Hypothalamus (tissue), 51 donors: ENCODE measurements at regions not wholly inside any gene's neighbourhood (a gene's known extent, or its start where the extent isn't known, plus 50 kb on each side); places are given as distances from the start of the nearest gene placed in this dataset.
"Not testable (repeated sequence)": the region's sequence is repeated elsewhere in the genome, so short reads cannot be mapped to it uniquely, and the experiment has no call there.

Experiments used
- DNase-seq, 51 donors: peaks; one replicate each; lab custom pipeline; 2025; lab: John Stamatoyannopoulos, UW

- no peak for DNase-seq
Measured at GRCh38 chr4:18445110-18445509, 423.6 kb upstream of the LCORL start.

- no peak for DNase-seq
Measured at GRCh38 chr4:18444206-18444605, 422.7 kb upstream of the LCORL start.

DNA sequence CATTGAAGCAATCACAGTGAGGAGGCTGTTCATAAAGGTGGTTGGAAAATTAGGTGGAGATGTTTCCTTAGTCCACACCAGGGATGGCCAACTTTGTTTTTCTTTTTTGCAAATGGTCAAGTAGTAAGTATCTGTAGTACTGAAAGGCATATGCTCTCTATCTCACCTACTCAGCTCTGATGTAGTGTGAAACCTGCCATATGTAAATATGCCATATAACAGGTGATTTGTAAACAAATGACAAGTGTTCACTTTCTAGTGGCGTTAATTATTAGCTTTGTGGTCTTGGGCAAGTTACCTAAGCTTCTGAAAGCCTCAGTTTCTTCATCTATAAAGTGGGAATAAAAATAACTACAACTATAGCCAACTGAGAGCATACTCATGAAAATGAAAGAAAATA is 421.4 kb upstream of the LCORL start:
- no peak for DNase-seq

- DNase-seq, result no peak
Measured at GRCh38 chr4:18441676-18442075, 420.1 kb upstream of the LCORL start.

DNA sequence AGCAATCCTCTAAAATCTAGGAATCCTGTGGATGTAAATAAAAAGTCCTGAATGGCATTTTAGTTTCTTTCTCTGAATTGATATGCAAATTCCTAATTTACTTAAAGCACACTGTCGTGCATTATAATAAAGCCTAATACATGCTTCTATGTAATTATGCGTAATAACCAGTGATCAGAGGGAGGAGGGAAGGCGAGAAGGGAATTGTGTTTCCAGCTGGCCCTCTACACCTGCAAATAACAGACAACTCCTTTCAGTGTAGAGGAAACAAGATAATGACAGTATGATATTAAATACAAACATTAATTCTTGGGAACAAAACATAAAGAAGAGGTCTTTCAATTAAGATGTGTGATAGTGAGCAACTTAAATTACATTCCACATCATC is 419.6 kb upstream of the LCORL start:
- DNase-seq, result no peak

- no peak for DNase-seq
Measured at GRCh38 chr4:18440527-18441202, 419.1 kb upstream of the LCORL start.

GRCh38 chr4:18439311-18439710 is 417.8 kb upstream of the LCORL start:
- no peak for DNase-seq

GRCh38 chr4:18435781-18436180 is 414.2 kb upstream of the LCORL start:
- no peak for DNase-seq

GRCh38 chr4:18422685-18423084 is 401.1 kb upstream of the LCORL start:
- DNase-seq, result no peak

DNA sequence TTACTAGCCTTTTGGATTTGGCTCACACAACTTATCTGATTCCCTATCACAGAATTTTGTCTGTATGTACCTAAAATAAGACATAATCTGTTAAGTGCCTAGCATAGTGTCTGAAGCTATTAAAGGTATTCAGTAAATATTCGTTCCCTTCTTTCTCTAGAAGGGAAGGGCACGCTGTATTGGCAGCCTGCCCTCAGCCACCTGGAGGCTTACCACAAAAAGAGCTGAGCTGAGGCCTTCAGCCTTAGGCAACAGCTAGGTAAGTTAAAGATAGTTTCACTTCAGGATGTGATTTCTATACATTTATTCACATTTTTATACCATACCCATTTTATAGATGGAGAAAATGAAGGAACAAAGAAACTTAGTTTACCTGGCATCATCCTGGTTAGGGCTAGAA is 400.0 kb upstream of the LCORL start:
- no peak for DNase-seq

DNA sequence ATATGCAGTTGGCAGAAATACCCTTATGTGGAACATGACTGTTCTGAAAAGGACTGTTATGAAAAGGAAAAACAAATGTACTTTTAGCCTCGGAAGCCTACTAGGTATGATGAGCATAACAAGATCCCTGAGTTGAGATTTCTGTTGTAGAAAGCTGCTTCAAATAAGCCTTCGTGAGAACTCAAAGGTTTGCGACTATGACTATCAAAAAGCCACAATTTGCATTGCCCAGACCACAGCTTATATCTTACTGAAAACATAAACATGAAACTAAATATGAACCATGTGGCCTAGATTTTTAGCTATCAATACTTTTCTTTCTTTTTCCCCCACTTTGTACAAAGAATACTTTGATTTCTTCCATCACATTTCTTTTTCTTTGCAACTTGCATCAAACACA is 398.2 kb upstream of the LCORL start:
- DNase-seq, result no peak

DNA sequence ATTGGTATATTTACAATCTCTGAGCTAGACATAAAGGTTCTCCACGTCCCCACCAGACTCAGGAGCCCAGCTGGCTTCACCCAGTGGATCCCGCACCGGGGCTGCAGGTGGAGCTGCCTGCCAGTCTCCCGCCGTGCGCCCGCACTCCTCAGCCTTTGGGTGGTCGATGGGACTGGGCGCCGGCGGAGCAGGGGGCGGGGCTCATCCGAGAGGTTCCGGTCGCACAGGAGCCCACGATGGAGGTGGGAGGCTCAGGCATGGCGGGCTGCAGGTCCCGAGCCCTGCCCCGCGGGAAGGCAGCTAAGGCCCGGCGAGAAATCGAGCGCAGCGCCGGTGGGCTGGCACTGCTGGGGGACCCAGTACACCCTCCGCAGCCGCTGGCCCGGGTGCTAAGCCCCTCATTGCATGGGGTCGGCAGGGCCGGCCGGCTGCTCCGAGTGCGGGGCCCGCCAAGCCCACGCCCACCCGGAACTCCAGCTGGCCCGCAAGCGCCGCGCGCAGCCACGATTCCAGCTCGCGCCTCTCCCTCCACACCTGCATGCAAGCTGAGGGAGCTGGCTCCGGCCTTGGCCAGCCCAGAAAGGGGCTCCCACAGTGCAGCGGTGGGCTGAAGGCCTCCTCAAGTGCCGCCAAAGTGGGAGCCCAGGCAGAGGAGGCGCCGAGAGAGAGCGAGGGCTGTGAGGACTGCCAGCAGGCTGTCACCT is 396.8 kb upstream of the LCORL start:
- DNase-seq, result not testable (repeated sequence)

DNA sequence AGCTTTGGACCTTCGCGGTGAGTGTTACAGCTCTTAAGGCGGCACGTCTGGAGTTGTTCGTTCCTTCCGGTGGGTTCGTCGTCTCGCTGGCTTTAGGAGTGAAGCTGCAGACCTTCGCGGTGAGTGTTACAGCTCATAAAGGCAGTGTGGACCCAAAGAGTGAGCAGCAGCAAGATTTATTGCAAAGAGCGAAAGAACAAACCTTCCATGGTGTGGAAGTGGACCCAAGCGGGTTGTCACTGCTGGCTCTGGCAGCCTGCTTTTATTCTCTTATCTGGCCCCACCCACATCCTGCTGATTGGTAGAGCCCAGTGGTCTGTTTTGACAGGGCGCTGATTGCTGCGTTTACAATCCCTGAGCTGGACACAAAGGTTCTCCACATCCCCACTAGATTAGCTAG is 396.1 kb upstream of the LCORL start:
- DNase-seq, result not testable (repeated sequence)

DNA sequence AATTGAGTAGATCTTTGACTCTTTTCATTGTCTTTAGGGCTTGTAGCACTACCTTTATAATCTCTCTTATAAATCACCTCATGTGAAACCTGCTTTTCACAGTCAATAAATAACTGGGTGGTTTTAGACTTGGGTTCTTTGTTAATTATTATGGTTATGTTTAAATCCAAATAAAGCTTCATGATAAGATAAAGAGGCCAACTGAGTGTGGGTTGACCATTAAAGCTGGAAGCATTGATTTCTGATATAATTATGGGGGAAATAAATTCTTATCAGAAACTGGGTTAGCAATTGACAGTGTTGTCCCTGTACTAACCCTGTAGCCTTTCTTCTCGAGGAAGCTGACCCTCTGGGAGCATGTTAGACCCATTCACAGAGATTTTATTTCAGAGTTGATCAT is 384.7 kb upstream of the LCORL start:
- DNase-seq, result no peak

- no peak for DNase-seq
Measured at GRCh38 chr4:18405054-18405453, 383.5 kb upstream of the LCORL start.

DNA sequence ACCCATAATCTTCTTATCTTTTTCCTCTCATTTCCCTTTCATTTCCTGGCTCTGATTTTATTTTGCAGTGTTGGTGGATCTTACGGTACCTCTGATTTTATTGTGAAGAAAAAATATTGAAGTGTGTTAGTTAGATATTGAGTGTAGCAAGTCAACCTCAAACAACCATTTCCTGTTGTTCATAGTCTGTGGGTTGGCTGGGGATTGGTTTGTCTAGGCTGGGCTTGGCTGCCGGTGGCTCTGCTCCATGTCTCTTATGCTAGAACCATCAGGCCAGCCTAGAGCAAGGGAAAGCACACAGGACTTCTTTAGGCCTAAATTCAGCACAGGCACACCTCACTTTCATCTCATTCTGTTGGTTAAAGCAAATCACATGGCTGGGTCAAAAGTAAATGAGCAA is 383.1 kb upstream of the LCORL start:
- DNase-seq, result no peak

GRCh38 chr4:18403327-18403726 is 381.8 kb upstream of the LCORL start:
- DNase-seq, result no peak

DNA sequence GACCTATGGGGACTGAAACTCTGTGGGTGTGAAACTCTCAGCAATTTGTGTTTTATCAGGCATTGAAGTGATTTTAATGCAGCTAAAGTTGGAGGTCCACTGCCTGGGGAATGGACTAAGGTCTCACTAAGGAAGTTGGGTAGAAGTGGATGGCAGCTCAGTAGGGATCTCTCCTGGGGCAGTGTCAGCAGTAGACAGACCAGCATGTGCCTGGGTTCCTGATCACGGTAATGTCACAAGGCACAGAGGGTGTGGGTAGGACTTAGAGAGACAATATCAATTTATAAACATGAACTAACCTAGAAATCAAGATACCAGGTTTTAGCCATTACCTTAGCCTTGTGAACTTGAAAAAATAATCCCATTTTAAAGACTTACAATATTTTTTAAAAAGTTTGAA is 380.3 kb upstream of the LCORL start:
- DNase-seq, result no peak

GRCh38 chr4:18401425-18401824 is 379.9 kb upstream of the LCORL start:
- no peak for DNase-seq

GRCh38 chr4:18398661-18399060 is 377.1 kb upstream of the LCORL start:
- DNase-seq, result no peak

DNA sequence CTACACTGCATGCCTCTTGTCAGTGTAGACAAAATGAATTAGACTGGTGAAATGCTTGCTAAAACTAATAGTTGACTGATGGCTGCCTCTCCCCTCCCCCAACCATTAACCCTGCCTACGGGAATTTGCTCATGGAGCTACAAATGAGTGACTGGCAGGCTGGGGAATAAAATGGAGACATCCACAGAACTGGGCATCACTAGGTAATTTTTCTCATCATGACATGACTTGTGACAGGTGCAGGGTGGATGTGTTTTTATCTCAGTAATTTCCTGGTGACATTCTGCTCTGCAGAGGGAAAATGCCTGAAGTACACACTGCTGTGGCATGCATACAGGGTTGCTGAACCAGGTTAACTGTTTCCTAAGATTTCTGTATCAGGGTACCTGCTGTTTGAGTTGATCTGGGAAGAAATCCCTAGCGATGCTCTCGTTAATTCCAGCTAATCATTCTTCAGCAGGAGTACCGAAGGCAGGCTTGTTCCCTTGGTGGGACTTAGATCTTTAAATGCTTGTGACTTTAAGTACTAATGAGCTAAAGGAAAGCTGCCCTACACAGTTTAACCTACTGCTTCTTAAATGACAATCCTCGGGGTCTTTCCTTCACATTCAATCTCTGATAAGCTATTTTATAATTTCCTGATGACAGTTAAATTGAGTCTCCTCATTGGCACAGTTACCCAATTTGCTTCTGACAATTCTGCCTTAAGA is 376.3 kb upstream of the LCORL start:
- no peak for DNase-seq

GRCh38 chr4:18394656-18395055 is 373.1 kb upstream of the LCORL start:
- no peak for DNase-seq
